ENCODE measurements at regions not wholly inside any gene's neighbourhood (a gene's known extent, or its start where the extent isn't known, plus 50 kb on each side); places are given as distances from the start of the nearest gene placed in this dataset.
"Not testable (repeated sequence)": the region's sequence is repeated elsewhere in the genome, so short reads cannot be mapped to it uniquely, and the experiment has no call there.

- Mint-ChIP-seq H3K4me3 (no peak overlapping the region), H3K9me3 (peaks cover 0 to 4% (median 0%) of the 10 kb centered on the region in 3 donors), H3K27ac (no peak overlapping the region), H3K36me3 (peaks cover 1% of the 10 kb centered on the region), H3K4me1 (no peaks in the 10 kb centered on the region), H3K27me3 (peaks cover 2% of the 10 kb centered on the region)
Observed at GRCh38 chr4:15317246-15317645, 110.6 kb upstream of the C1QTNF7 start.

GRCh38 chr4:15318621-15319348, 109.0 kb upstream of the C1QTNF7 start:
- Mint-ChIP-seq H3K4me3 (no peak overlapping the region), H3K27ac (no peak overlapping the region), H3K9me3 (no peaks in the 10 kb centered on the region), H3K36me3 (peaks cover 1% of the 10 kb centered on the region), H3K4me1 (no peaks in the 10 kb centered on the region), H3K27me3 (peaks cover 2% of the 10 kb centered on the region)

DNA sequence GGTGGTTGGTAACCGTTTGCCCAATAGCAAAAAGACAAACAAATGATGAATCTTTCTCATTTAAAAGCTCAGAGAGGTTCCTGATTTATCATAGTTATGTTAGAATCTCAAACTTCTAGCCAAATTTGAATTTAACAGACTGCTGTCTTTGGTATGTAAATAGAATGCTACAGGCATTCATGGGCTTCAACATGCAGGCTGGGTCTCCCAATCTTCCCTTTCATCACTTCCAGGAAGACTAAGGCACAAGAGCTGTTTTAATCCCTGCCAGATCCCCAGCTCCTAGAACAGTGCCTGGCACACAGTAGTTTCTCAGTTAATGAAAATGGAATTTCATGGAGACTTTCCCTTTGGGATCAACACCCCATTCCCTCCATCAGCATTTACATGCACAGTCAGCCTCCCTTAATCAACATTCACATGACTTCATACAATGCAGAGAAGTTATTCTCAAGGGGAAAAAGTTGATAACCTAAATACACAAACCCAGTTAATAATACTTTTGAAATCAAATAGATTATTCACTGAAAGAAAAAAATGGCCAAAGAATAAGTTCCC, 107.6 kb upstream of the C1QTNF7 start:
- peaks cover 2% of the 10 kb centered on the region for H3K27me3 Mint-ChIP-seq
- no peaks in the 10 kb centered on the region for H3K9me3 Mint-ChIP-seq
- H3K27ac Mint-ChIP-seq, result no peak overlapping the region
- peaks cover 0 to 6% (median 0%) of the 10 kb centered on the region in 3 donors for H3K4me1 Mint-ChIP-seq
- H3K4me3 Mint-ChIP-seq, result no peak overlapping the region
- peaks cover 1% of the 10 kb centered on the region for H3K36me3 Mint-ChIP-seq

DNA sequence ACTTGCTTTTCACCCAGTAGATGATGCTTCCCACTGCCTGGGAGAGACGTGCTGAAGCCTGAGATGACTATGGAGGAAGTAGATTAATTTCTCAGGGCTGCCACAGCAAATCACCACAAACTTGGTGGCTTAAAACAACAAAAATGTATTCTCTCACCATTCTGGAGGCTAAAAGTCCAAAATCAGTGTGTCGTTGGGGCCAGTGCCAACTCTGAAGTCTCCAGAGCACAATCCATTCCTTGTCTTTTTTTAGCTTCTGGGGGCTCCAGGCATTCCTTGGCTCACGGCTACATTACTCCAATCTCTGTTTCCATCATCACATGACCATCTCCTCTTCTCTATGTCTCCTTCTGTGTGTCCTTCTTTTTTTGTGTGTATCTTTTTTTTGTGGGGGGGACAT, 105.8 kb upstream of the C1QTNF7 start:
- peaks cover 2% of the 10 kb centered on the region for H3K27me3 Mint-ChIP-seq
- no peaks in the 10 kb centered on the region for H3K9me3 Mint-ChIP-seq
- H3K27ac Mint-ChIP-seq, result no peak overlapping the region
- peaks cover 0 to 6% (median 0%) of the 10 kb centered on the region in 3 donors for H3K4me1 Mint-ChIP-seq
- H3K4me3 Mint-ChIP-seq, result no peak overlapping the region
- H3K36me3 Mint-ChIP-seq, result peaks cover 1% of the 10 kb centered on the region

GRCh38 chr4:15325987-15326386, 101.8 kb upstream of the C1QTNF7 start:
- Mint-ChIP-seq H3K9me3 (peaks cover 0 to 2% (median 0%) of the 10 kb centered on the region in 3 donors), H3K27me3 (peaks cover 2% of the 10 kb centered on the region)

DNA sequence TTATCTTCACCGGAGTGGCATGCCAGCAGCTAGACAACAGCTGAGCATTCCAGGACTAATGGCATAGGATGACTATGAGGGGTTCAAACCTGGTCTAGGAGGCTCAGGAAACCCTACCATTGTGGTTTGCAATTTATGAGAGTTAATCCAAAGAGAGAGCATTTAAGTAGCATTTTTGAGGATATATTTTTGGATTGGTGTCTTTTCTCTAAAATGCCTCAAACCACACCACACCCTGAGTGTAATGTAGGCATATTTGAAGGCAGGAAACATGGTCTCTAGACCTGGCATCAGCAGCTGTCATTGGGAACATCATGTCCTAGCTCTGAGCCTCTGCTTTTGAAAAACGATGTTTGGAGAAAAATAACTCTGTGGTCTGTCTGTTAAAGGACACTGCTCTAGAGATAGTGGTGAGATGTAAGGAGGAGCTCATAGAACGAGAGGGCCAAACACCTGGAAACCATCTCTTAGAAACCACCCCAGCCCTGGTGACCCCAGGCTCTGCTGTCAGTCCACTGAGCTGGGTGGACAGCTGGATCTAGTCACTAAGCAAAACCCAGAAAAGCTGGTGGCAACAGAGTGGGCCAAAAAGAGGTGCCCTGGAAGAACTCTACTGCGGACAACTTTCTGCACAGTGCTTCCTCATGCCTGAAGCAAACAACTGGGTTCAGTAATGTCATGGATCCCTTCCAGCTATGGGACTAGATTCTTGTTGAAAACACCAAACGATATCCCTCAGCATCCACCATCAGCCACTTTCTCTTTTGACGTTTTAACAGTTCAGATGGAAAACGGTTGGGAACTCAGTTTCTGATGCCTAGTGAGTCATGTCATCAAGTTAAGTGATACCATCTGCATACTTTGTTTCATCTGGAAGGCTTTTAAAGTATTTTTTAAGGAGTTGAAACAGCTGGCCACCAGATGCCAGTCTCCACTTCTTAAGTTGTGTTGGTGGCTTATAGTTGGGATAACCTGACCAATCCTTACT, 100.2 kb upstream of the C1QTNF7 start:
- Mint-ChIP-seq H3K9me3 (peaks cover 0 to 2% (median 0%) of the 10 kb centered on the region in 3 donors), H3K27me3 (no peaks in the 10 kb centered on the region)

More at GRCh38 chr4:15325987-15326386, 101.8 kb upstream of the C1QTNF7 start:
- H3K4me3 Mint-ChIP-seq, result no peak overlapping the region
- no peak overlapping the region for H3K27ac Mint-ChIP-seq
- H3K4me1 Mint-ChIP-seq, result peaks cover 0 to 6% (median 0%) of the 10 kb centered on the region in 3 donors
- H3K36me3 Mint-ChIP-seq, result no peaks in the 10 kb centered on the region

GRCh38 chr4:15331930-15332329, 95.9 kb upstream of the C1QTNF7 start:
- Mint-ChIP-seq H3K27ac (no peak overlapping the region), H3K4me3 (no peak overlapping the region), H3K4me1 (peaks cover 0 to 3% (median 0%) of the 10 kb centered on the region in 3 donors), H3K36me3 (no peaks in the 10 kb centered on the region), H3K9me3 (peaks cover 0 to 6% (median 0%) of the 10 kb centered on the region in 3 donors), H3K27me3 (peaks cover 2% of the 10 kb centered on the region)

More for the DNA sequence above, 100.2 kb upstream of the C1QTNF7 start:
- H3K4me1 Mint-ChIP-seq, result peaks cover 0 to 6% (median 0%) of the 10 kb centered on the region in 3 donors
- no peak overlapping the region for H3K4me3 Mint-ChIP-seq
- H3K36me3 Mint-ChIP-seq, result no peaks in the 10 kb centered on the region
- no peak overlapping the region for H3K27ac Mint-ChIP-seq

- Mint-ChIP-seq H3K27me3 (peaks cover 3% of the 10 kb centered on the region), H3K36me3 (no peaks in the 10 kb centered on the region), H3K4me3 (no peak overlapping the region), H3K9me3 (peaks cover 0 to 8% (median 0%) of the 10 kb centered on the region in 3 donors), H3K4me1 (peaks cover 0 to 6% (median 0%) of the 10 kb centered on the region in 3 donors), H3K27ac (no peak overlapping the region)
Observed at GRCh38 chr4:15332377-15332776, 95.5 kb upstream of the C1QTNF7 start.

DNA sequence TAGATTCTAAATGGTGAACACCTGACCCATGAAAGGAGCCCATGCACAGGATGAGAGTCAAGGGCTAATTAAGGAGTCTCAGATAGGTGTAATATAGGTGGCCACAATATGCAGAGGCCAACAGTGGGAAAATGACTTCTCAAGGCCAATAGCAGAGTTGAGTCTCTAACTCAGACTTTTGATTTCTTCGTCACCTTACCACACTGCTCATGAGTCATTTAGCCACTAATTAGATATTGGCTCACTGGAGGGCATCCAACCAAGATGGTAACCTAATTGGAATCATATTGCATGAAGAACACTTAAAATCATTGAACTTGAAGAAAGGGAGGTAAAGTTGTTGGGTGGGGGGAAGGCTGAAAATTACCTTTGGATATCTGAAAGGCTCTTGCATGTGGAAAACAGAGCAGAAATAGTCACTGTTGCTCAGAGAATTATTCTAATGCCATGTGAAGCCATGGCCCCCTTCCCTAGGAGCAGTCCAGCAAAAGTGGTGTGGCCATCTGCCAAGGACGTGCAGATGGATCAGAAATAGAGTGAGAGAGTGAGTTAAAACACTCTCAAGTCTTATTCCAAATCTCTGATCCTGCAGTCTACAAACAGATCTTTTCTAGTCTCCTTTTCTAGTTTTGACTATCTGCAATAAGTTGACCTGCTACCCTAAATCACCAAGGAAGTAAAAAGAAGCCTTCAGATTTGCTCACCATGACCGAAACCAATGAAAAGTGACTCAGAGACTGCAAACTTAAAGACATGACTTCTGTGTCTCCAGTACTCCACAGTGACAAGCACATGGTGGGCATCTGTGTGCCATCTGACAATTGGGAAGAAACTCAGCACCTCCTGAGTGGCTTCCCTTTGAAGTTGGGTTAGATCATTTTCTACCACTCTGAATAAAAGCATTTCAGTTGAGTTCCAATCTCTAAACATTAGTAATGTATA, 93.9 kb upstream of the C1QTNF7 start:
- H3K27ac Mint-ChIP-seq, result peak overlapping the region in 1 of 3 donors; percentile 23
- H3K27me3 Mint-ChIP-seq, result peaks cover 3% of the 10 kb centered on the region
- H3K4me3 Mint-ChIP-seq, result no peak overlapping the region
- H3K4me1 Mint-ChIP-seq, result peaks cover 0 to 9% (median 0%) of the 10 kb centered on the region in 3 donors
- H3K36me3 Mint-ChIP-seq, result no peaks in the 10 kb centered on the region
- peaks cover 0 to 8% (median 0%) of the 10 kb centered on the region in 3 donors for H3K9me3 Mint-ChIP-seq

- Mint-ChIP-seq H3K9me3 (peaks cover 0 to 6% (median 0%) of the 10 kb centered on the region in 3 donors), H3K4me3 (no peak overlapping the region), H3K27me3 (peaks cover 5% of the 10 kb centered on the region), H3K36me3 (no peaks in the 10 kb centered on the region), H3K4me1 (peaks cover 0 to 9% (median 0%) of the 10 kb centered on the region in 3 donors), H3K27ac (no peak overlapping the region)
Observed at GRCh38 chr4:15336410-15337167, 91.2 kb upstream of the C1QTNF7 start.

GRCh38 chr4:15337168-15337657, 90.6 kb upstream of the C1QTNF7 start:
- H3K27me3 Mint-ChIP-seq, result not testable (repeated sequence)

DNA sequence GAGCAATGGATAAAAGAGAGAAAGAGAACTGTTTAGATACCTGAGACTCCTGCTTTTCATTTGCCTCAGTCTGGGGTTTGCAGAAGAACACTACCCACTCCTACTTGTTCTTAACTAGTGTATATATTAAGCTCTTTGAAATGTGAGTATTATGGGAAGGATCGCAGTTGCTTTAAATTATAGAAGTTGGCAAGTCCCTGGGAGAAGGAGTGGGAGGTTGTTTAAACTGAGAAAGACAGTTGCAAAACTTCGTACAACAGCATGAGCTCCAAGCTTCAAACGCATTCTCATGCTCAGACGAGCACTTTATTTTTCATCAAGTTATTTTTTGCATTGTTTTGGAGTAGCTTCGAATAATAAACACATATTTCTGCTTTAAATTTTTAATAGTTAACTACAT, 88.1 kb upstream of the C1QTNF7 start:
- Mint-ChIP-seq H3K4me1 (peaks cover 0 to 9% (median 0%) of the 10 kb centered on the region in 3 donors), H3K36me3 (no peaks in the 10 kb centered on the region), H3K9me3 (peaks cover 0 to 6% (median 0%) of the 10 kb centered on the region in 3 donors), H3K27ac (no peak overlapping the region), H3K27me3 (peaks cover 9% of the 10 kb centered on the region), H3K4me3 (no peak overlapping the region)

More at GRCh38 chr4:15337168-15337657, 90.6 kb upstream of the C1QTNF7 start:
- H3K36me3 Mint-ChIP-seq, H3K9me3 Mint-ChIP-seq, H3K27ac Mint-ChIP-seq, H3K4me1 Mint-ChIP-seq, H3K4me3 Mint-ChIP-seq: not testable (repeated sequence)

GRCh38 chr4:15340332-15340731, 87.5 kb upstream of the C1QTNF7 start:
- Mint-ChIP-seq H3K27ac (no peak overlapping the region), H3K9me3 (peaks cover 0 to 6% (median 0%) of the 10 kb centered on the region in 3 donors), H3K4me1 (peaks cover 0 to 9% (median 0%) of the 10 kb centered on the region in 3 donors), H3K27me3 (peaks cover 9% of the 10 kb centered on the region), H3K4me3 (no peak overlapping the region), H3K36me3 (no peaks in the 10 kb centered on the region)
